GM18498 (cell line): ENCODE measurements at regions not wholly inside any gene's neighbourhood (a gene's known extent, or its start where the extent isn't known, plus 50 kb on each side); places are given as distances from the start of the nearest gene placed in this dataset.
A peak's percentile ranks its signal among the peaks of the same experiment; 100 is the strongest.

Experiments
- ATAC-seq: cut with Tn5 transposase; IDR thresholded peaks from one replicate; pipeline ENCODE4 v1.9.1; 2021; ENCODE audit warnings: mild to moderate bottlenecking, moderate library complexity; ENCODE audit not compliant: unreplicated experiment

- no peak for ATAC-seq
Observed at GRCh38 chr10:2953495-2953894, 113.9 kb upstream of the PFKP start.

- no peak for ATAC-seq
Observed at GRCh38 chr10:2951235-2951835, 116.0 kb upstream of the PFKP start.

- no peak for ATAC-seq
Observed at GRCh38 chr10:2950546-2950945, 116.8 kb upstream of the PFKP start.

- peak; percentile 50 for ATAC-seq
Observed at GRCh38 chr10:2949948-2950354, 117.4 kb upstream of the PFKP start.

- no peak for ATAC-seq
Observed at GRCh38 chr10:2949221-2949947, 118.0 kb upstream of the PFKP start.

- peak; percentile 77 for ATAC-seq
Observed at GRCh38 chr10:2948127-2948854, 119.1 kb upstream of the PFKP start.

GRCh38 chr10:2944788-2945187 is 122.6 kb upstream of the PFKP start:
- ATAC-seq: no peak

GRCh38 chr10:2943932-2944614 is 123.3 kb upstream of the PFKP start:
- ATAC-seq: no peak

- ATAC-seq: no peak
Observed at GRCh38 chr10:2942938-2943337, 124.4 kb upstream of the PFKP start.

- no peak for ATAC-seq
Observed at GRCh38 chr10:2938869-2939268, 128.5 kb upstream of the PFKP start.

- ATAC-seq: no peak
Observed at GRCh38 chr10:2936816-2937215, 130.5 kb upstream of the PFKP start.

- ATAC-seq: no peak
Observed at GRCh38 chr10:2935647-2936386, 131.5 kb upstream of the PFKP start.

- ATAC-seq: no peak
Observed at GRCh38 chr10:2933924-2934323, 133.4 kb upstream of the PFKP start.

- no peak for ATAC-seq
Observed at GRCh38 chr10:2933519-2933918, 133.8 kb upstream of the PFKP start.

GRCh38 chr10:2933071-2933470 is 134.3 kb upstream of the PFKP start:
- no peak for ATAC-seq

GRCh38 chr10:2929480-2930258 is 137.7 kb upstream of the PFKP start:
- no peak for ATAC-seq

GRCh38 chr10:2927958-2928840 is 139.1 kb upstream of the PFKP start:
- ATAC-seq: peak; percentile 92

- no peak for ATAC-seq
Observed at GRCh38 chr10:2926918-2927660, 140.3 kb upstream of the PFKP start.
